Immature natural killer cell (primary cell): ENCODE measurements at regions not wholly inside any gene's neighbourhood (a gene's known extent, or its start where the extent isn't known, plus 50 kb on each side); places are given as distances from the start of the nearest gene placed in this dataset.

Source experiments
- DNase-seq, 3 donors: peaks; one replicate each; pipeline ENCODE4 v3.0.0; 2022; ENCODE audit warnings: mixed read lengths in 1 of 3
- H3K27ac Mint-ChIP-seq, 6 donors: one replicate each; pipeline ENCODE4 v1.8.0; 2020; ENCODE audit warnings: mixed read lengths in 6 of 6, mild to moderate bottlenecking in 5 of 6, inconsistent platforms in 4 of 6, moderate library complexity in 3 of 6
- H3K27me3 Mint-ChIP-seq, 3 donors: one replicate each; pipeline ENCODE4 v1.8.0; 2020 to 2021; ENCODE audit warnings: low read depth in 3 of 3, mild to moderate bottlenecking in 3 of 3, mixed read lengths in 3 of 3, moderate library complexity in 3 of 3, inconsistent platforms in 1 of 3
- H3K36me3 Mint-ChIP-seq, 3 donors: one replicate each; pipeline ENCODE4 v1.8.0; 2020; ENCODE audit warnings: mixed read lengths in 3 of 3, inconsistent platforms in 2 of 3, mild to moderate bottlenecking in 2 of 3
- H3K4me1 Mint-ChIP-seq, 2 donors: one replicate each; pipeline ENCODE4 v1.8.0; 2020; ENCODE audit warnings: inconsistent platforms in 2 of 2, mild to moderate bottlenecking in 2 of 2, mixed read lengths in 2 of 2, moderate library complexity in 1 of 2
- H3K4me3 Mint-ChIP-seq, 5 donors: one replicate each; pipeline ENCODE4 v1.8.0; 2020; ENCODE audit warnings: mild to moderate bottlenecking in 5 of 5, mixed read lengths in 5 of 5, inconsistent platforms in 3 of 5, moderate library complexity in 3 of 5
- H3K9me3 Mint-ChIP-seq, 6 donors: one replicate each; pipeline ENCODE4 v1.8.0; 2020; ENCODE audit warnings: mild to moderate bottlenecking in 6 of 6, mixed read lengths in 6 of 6, inconsistent platforms in 4 of 6, moderate library complexity in 3 of 6

DNA sequence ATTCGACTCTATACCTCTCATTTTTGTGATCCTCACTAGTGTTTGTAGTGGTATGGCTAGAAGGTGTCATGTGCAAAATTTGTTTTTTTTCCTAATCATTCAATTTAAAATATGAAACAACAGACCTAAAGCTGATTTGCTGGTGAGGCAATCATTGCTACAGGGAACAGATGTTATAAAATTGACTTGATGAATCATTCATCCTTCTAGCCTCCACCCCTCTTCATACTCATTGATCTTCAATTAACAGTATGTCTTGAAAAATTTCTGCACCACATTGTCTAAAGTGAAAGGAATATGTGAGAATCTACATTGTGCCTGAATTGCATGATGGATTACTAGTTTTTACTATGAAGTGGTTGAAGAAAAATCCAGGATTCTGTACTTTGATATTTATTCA lies 349.0 kb upstream of the NAV3 start:
- Mint-ChIP-seq H3K27ac (no peak overlapping the region), H3K4me3 (no peak overlapping the region), H3K4me1 (no peaks in the 10 kb centered on the region), H3K36me3 (no peaks in the 10 kb centered on the region), H3K27me3 (peaks cover 0 to 2% (median 0%) of the 10 kb centered on the region in 3 donors), H3K9me3 (peaks cover 3 to 15% (median 8%) of the 10 kb centered on the region in 6 donors)
- DNase-seq = no peak

DNA sequence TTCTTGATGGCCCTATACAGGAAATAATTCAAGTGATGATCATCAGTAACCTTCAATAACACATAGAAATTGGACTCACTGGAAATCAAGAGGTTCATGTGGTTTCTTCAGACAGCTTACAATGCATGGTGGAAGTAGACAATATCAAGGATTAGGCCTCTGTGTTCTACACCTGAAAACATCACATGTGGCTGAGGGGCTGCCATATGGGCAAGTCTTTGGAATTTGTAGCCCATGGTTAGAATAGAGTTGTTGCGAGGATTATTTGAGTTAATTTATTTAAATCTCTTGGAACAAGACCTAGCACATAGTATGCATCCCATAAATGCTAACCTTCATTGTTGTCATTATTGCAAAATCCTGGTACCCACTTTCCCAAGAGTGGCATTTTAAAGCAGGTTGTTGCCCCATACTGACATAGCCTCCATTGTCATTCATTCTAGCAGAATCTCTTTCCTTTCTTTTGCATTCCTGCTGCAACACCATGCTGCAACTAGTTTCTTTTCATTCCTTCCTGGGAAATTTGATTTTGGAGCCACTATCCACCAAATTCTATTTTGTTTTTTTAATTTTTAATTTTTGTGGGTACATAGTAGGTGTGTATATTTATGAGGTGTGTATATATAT lies 352.7 kb upstream of the NAV3 start:
- peaks cover 3 to 13% (median 5%) of the 10 kb centered on the region in 6 donors for H3K9me3 Mint-ChIP-seq
- H3K27ac Mint-ChIP-seq = no peak overlapping the region
- no peaks in the 10 kb centered on the region for H3K4me1 Mint-ChIP-seq
- no peaks in the 10 kb centered on the region for H3K27me3 Mint-ChIP-seq
- DNase-seq = no peak
- no peaks in the 10 kb centered on the region for H3K36me3 Mint-ChIP-seq
- no peak overlapping the region for H3K4me3 Mint-ChIP-seq

DNA sequence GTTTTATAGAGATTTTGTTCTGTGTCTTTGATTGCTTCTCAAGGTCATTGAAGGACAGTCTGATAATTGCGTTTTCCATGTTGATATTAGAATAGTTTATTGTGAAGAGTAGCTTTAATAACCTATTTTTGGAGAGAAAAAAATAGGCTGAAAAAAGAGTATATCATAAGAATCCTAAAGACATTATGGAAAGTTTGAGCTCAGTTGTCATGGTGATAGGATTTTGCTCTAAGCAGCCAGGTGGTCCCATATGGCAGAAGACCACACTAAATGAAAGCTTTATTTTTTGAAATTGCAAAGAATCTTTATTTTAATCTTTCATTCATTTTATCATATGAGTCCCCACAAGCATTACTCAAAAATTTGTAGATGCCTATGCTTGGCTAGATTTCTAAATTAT lies 358.9 kb upstream of the NAV3 start:
- no peaks in the 10 kb centered on the region for H3K27me3 Mint-ChIP-seq
- H3K27ac Mint-ChIP-seq = no peak overlapping the region
- H3K4me1 Mint-ChIP-seq = no peaks in the 10 kb centered on the region
- H3K36me3 Mint-ChIP-seq = no peaks in the 10 kb centered on the region
- peaks cover 5 to 20% (median 9%) of the 10 kb centered on the region in 6 donors for H3K9me3 Mint-ChIP-seq
- no peak overlapping the region for H3K4me3 Mint-ChIP-seq
- DNase-seq = no peak

DNA sequence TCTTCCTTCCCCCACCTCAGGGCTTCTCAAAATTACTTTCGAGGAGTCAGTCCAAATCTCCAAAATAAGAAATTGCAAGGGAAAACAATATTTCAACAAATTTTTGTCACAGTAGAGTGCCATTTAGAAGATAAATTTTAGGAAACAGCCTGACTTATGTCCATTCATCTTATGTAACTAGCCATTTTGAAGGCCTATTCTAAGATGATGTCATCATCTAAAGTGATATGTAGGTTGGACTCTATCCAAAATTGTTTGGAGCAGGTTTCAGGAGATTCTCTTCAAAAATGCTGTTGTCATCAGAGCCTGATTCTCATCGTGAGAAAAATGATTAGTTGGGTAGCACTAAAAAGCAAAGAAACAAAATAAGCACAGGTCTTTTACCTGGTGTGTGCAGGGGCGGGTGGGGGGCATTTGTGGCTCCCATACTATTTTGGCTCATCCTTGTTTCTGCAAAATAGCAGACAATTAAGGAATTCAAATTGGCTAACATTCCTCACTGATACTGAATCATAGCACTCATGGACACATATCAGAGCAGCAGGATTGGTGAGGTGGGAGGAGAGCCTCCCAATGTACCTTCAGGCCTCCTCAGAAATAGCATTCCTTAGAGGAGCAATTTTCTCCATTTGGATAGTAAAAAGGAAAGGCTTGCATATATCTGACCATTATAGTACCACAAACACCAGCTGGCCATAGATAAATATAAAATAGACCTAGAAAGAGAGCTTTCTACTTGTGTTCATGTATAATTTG lies 360.9 kb upstream of the NAV3 start:
- Mint-ChIP-seq H3K9me3 (peaks cover 6 to 26% (median 14%) of the 10 kb centered on the region in 6 donors), H3K27me3 (no peaks in the 10 kb centered on the region), H3K36me3 (no peaks in the 10 kb centered on the region), H3K27ac (no peak overlapping the region), H3K4me1 (no peaks in the 10 kb centered on the region), H3K4me3 (no peak overlapping the region)
- no peak for DNase-seq

DNA sequence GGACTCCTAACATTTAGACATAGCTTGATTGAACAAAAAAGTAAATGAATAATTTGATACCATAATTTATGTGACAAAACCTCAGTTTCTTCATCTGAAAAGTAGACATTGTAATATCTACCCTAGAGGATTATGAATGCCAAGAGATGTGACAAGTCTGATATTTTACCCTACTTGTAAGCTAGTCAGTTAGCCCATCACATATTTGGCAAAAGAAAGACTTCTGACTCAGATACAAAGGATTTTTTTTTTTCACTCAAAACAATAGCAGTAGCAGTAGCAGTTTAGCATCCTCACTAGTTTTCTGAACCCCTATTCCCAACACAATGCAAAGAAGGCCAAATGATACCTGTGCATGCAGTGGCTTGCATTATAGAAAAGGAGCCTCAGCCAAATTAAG lies 377.3 kb upstream of the E2F7 start:
- Mint-ChIP-seq H3K27me3 (no peaks in the 10 kb centered on the region), H3K4me1 (no peaks in the 10 kb centered on the region), H3K36me3 (no peaks in the 10 kb centered on the region), H3K9me3 (peaks cover 0 to 16% (median 8%) of the 10 kb centered on the region in 6 donors), H3K4me3 (no peak overlapping the region), H3K27ac (no peak overlapping the region)
- no peak for DNase-seq

DNA sequence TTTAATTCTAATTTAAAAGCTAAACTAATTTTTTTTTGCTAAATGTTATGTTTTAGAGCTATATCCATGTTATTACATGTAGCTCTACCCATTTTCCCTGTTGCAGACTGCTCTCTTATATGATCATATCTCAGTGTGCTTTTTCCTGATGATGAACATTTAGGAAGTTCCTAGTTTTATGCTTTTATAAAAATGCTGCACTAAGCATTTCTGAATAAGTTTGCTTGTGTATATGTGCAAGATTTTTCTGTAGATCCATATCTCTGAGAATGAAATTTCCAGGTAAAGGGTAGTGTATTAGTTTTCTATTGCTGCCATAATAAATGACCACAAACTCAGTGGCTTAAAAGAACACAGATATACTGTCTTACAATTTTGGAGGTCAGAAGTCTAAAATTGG lies 374.4 kb upstream of the E2F7 start:
- DNase-seq = no peak
- Mint-ChIP-seq H3K27me3 (no peaks in the 10 kb centered on the region), H3K36me3 (no peaks in the 10 kb centered on the region), H3K27ac (no peak overlapping the region), H3K4me3 (no peak overlapping the region), H3K9me3 (peaks cover 0 to 7% (median 4%) of the 10 kb centered on the region in 6 donors), H3K4me1 (no peaks in the 10 kb centered on the region)

DNA sequence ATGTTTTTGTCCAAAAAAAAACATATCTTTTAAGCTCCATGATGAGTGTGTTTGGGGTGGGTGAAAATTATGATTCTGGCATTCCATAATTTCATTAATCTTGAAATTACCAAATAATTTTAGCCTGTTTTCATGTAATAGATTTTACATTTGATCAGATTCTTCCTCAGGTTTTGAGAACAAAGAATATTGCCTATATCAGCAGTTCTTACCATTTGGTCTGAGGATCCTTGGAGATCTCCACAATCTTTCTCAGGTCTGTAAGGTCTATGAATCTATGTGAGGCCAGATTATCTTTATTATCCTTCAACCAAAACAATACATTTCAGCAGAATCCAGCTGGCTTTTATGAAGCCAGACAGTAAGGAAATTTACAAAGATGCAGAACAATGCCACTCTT lies 373.3 kb upstream of the E2F7 start:
- no peaks in the 10 kb centered on the region for H3K27me3 Mint-ChIP-seq
- no peaks in the 10 kb centered on the region for H3K4me1 Mint-ChIP-seq
- no peak overlapping the region for H3K27ac Mint-ChIP-seq
- no peak overlapping the region for H3K4me3 Mint-ChIP-seq
- peaks cover 0 to 6% (median under 1%) of the 10 kb centered on the region in 6 donors for H3K9me3 Mint-ChIP-seq
- no peaks in the 10 kb centered on the region for H3K36me3 Mint-ChIP-seq
- DNase-seq = no peak

DNA sequence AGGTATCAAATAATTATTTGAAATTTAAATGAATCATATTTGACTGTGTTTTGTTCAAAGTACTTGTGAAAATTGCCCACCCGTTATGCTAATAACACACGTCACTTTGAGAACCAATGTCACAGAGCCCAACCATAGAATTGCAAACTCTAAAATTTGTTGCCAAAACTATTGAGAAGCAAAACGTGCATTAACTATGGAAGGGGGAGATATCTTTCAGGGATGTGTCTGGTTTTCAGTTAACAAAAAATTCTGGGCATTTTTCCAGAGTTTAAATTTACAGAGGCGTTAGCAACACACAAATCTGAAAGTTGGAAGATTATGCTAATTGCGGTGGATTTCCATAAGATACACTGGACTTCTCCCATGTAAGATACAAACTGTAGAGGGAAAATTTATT lies 371.8 kb upstream of the E2F7 start:
- no peaks in the 10 kb centered on the region for H3K4me1 Mint-ChIP-seq
- peaks cover 0 to 6% (median 0%) of the 10 kb centered on the region in 6 donors for H3K9me3 Mint-ChIP-seq
- DNase-seq = no peak
- no peak overlapping the region for H3K27ac Mint-ChIP-seq
- no peaks in the 10 kb centered on the region for H3K36me3 Mint-ChIP-seq
- no peak overlapping the region for H3K4me3 Mint-ChIP-seq
- H3K27me3 Mint-ChIP-seq = no peaks in the 10 kb centered on the region

DNA sequence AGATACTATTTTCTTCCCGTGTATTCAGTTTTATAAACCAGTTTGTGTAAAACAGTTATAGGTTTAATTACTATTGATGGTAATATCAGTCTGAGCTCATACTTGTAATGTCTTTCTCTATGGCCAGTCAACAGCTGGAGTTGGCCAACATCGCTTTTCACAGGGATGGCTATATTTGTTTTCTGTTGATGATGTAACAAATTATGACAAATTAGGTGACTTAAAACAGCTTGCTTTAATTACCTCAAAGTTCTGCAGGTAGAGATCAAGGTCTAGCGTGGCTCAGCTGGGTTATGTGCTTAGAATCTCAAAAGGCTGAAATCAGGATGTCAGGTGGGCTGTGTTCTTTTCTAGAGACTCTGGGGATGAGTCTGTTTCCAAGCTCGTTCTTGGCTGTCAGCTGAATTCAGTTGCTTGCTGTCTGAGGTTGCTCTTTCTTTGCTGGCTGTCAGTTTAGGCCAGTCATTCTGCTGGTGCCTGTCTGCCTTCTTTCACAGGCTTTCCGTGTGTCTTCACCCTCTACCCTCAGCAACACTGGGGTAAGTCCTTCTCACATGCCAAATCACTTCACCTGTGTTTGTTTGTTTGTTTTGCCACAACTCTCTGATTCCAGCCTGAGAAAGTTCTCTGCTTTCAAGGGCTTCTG lies 370.2 kb upstream of the E2F7 start:
- H3K27ac Mint-ChIP-seq = no peak overlapping the region
- H3K9me3 Mint-ChIP-seq = peaks cover 0 to 8% (median 4%) of the 10 kb centered on the region in 6 donors
- no peaks in the 10 kb centered on the region for H3K4me1 Mint-ChIP-seq
- no peaks in the 10 kb centered on the region for H3K27me3 Mint-ChIP-seq
- DNase-seq = no peak
- H3K36me3 Mint-ChIP-seq = no peaks in the 10 kb centered on the region
- no peak overlapping the region for H3K4me3 Mint-ChIP-seq

DNA sequence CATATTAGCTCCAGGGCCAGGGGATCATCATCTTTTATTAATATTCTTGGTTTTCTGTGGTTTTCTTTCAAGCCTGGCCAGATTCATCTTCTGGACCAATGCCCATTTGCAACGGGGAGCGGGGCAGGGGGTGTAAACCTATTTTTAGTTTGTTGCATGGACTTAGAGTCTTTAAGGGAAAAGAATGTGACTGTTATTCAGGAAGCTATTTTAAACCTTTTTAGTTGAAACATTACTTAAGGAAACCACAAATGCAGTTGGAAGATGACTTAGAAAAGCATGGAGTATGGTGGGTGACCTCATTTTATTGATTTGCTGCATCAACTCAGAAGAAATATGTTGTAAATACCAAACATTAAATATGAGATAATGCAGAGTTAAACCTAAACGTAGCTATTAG lies 368.4 kb upstream of the E2F7 start:
- Mint-ChIP-seq H3K27me3 (no peaks in the 10 kb centered on the region), H3K4me3 (no peak overlapping the region), H3K4me1 (no peaks in the 10 kb centered on the region), H3K27ac (no peak overlapping the region), H3K36me3 (no peaks in the 10 kb centered on the region), H3K9me3 (peaks cover 2 to 8% (median 4%) of the 10 kb centered on the region in 6 donors)
- DNase-seq = no peak

DNA sequence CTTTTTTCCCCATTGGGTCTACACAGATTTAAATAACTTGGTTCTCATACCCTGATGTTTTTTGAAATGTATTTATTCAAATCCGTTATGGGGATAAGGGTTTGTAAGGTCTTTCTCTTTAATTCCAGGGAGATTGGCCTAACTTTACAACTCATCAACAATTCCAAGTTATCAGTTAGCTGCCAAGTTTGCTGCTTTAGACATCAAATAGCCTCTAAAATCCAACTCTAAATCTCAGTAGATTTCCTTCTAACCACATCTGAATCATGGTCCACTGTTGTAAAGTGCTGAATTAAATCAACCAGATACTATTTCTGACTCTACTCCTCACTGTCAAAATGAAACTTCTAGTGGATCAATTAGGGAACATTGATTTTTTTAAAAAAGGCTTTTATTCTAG lies 364.1 kb upstream of the E2F7 start:
- no peak for DNase-seq
- Mint-ChIP-seq H3K36me3 (peaks cover 3 to 5% (median 4%) of the 10 kb centered on the region in 3 donors), H3K27me3 (no peaks in the 10 kb centered on the region), H3K27ac (no peak overlapping the region), H3K9me3 (peaks cover 9 to 44% (median 20%) of the 10 kb centered on the region in 6 donors), H3K4me3 (no peak overlapping the region), H3K4me1 (no peaks in the 10 kb centered on the region)

DNA sequence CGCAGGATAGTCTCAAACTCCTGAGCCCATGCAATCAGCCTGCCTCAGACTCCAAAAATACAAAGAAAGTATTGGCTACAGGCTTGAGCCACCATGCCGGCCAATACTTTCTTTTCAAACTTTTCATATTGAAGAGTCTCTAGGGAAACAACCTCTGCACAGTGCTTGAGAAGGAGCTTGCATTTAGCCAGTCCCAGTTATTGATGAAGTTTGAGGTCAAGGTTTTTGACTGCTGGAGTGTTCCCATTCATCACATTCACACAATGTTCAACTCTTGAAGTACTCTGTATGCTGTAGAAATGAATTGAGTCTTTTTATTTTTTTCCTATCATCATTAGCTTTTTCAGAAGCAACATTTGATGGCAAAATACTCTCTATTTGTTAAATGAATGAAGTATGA lies 355.8 kb upstream of the E2F7 start:
- no peaks in the 10 kb centered on the region for H3K4me1 Mint-ChIP-seq
- DNase-seq = no peak
- no peak overlapping the region for H3K4me3 Mint-ChIP-seq
- peaks cover 13 to 18% (median 14%) of the 10 kb centered on the region in 6 donors for H3K9me3 Mint-ChIP-seq
- no peak overlapping the region for H3K27ac Mint-ChIP-seq
- peaks cover 0 to 3% (median 0%) of the 10 kb centered on the region in 3 donors for H3K27me3 Mint-ChIP-seq
- peaks cover 0 to 3% (median 3%) of the 10 kb centered on the region in 3 donors for H3K36me3 Mint-ChIP-seq

DNA sequence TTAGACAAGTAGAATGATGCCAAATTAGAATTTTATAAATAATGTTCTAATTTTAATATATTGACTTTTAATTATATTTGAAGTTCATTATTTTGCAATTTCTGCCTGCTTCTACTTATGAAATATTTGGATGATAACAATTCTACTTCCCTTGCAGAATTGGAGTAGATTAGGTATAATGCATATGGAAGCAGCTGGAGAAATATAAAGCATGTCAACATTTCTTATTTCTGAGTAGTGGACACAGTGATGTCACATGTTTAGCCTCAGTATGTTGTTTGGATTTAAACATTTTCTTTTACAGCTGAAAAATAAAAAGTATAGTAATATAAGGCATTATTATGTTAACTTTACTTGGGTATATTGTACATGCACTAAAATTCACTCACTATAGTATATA lies 344.2 kb upstream of the E2F7 start:
- Mint-ChIP-seq H3K9me3 (peaks cover 0 to 13% (median 2%) of the 10 kb centered on the region in 6 donors), H3K36me3 (no peaks in the 10 kb centered on the region), H3K4me3 (no peak overlapping the region), H3K27ac (no peak overlapping the region), H3K4me1 (no peaks in the 10 kb centered on the region), H3K27me3 (no peaks in the 10 kb centered on the region)
- DNase-seq = no peak

DNA sequence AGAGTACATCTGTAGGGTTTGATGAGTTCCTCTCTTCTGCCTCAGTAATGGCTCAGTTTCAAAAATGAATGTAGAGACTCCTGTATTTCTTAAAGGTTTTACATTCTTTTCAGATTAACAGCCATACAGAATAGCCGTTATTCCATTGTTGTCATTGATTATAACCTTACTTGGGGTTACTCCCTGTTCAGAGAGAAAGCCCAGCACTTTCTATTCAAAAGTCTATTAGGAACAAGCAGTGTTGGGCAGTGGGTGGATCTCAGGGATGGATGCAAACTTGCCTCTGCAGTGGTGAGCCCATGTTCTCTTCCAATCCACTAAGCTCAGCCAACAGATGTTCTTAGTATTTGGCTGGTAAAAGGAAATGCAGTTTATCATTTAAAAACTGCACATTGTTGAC lies 342.6 kb upstream of the E2F7 start:
- Mint-ChIP-seq H3K27me3 (no peaks in the 10 kb centered on the region), H3K4me3 (no peak overlapping the region), H3K36me3 (no peaks in the 10 kb centered on the region), H3K4me1 (no peaks in the 10 kb centered on the region), H3K9me3 (peaks cover 0 to 14% (median 2%) of the 10 kb centered on the region in 6 donors), H3K27ac (no peak overlapping the region)
- DNase-seq = no peak
